Pancreas (tissue), 10 donors: ENCODE measurements at regions not wholly inside any gene's neighbourhood (a gene's known extent, or its start where the extent isn't known, plus 50 kb on each side); places are given as distances from the start of the nearest gene placed in this dataset.

Experiments used
- ATAC-seq, 4 donors: fragments of 200-7000 bp; cut with Tn5 transposase; one replicate each; pipeline versions ENCODE4 v1.8.0 to v1.9.1; 2020; ENCODE audit warnings: mild to moderate bottlenecking in 4 of 4, moderate library complexity in 4 of 4
- DNase-seq, 6 donors: peaks; one replicate each; pipeline ENCODE4 v3.0.0-alpha.2; 2020
- FAIRE-seq: peaks from 2 replicates; lab custom pipeline; 2012; peaks lifted over from hg19 to GRCh38; lab: Jason Lieb, UNC
- H3K27ac ChIP-seq, 4 donors: fragments of 200-600 bp; sonication (generic); 1 replicate in 3 of 4; 2 replicates in 1 of 4; pipeline versions ENCODE4 v1.5.0 to v1.8.0; 2020
- H3K27me3 ChIP-seq, 4 donors: fragments of 200-600 bp; one replicate each; pipeline ENCODE4 v1.8.0; 2021
- H3K36me3 ChIP-seq, 3 donors: fragments of 200-600 bp; sonication (generic) in 1 of 3; one replicate each; pipeline versions ENCODE4 v1.5.0 to v1.8.0; 2020 to 2021
- H3K4me1 ChIP-seq, 3 donors: fragments of 200-600 bp; one replicate each; pipeline ENCODE4 v1.8.0; 2021
- H3K4me3 ChIP-seq, 4 donors: fragments of 200-600 bp; sonication (generic) in 2 of 4; one replicate each; pipeline versions ENCODE4 v1.5.0 to v1.8.0; 2020 to 2021
- H3K9me3 ChIP-seq, 4 donors: fragments of 200-600 bp; one replicate each; pipeline ENCODE4 v1.8.0; 2021
- CTCF ChIP-seq, 4 donors: fragments of 200-600 bp; sonication (generic) in 3 of 4; IDR thresholded peaks; one replicate each; pipeline versions ENCODE4 v1.5.0 to v1.8.0; 2021; ENCODE audit warnings: antibody characterized with exemption in 4 of 4
- WGBS, 2 donors: extraction: QIAGEN DNeasy Blood & Tissue Kit; methylation state at CpG; one replicate each; pipeline ENCODE4 v1.1.7; 2013; 5-methylcytosine and 5-hydroxymethylcytosine counted together
- intact Hi-C, 3 donors: fragments of 100-400 bp; cut with DNase I; formaldehyde crosslinking; loops; one replicate each; pipeline versions ENCODE4 v1.11.1 to v1.14.2; 2022
- donor health status: healthy with polysubstance abuse.
- donor health status: DM: no; HTN: no; CAD: no; lungs with moderate emphysema.
- donor health status: DM: no; HTN: no; CAD: no.
- donor health status: control.
- donor health status: control.
- donor health status: Bipolar disorder and iron deficiency.
- donor health status: DM: yes; HTN: yes; CAD: no.
- donor health status: DM: no; HTN: no; CAD: no.
- donor health status: DM: no; HTN: no; CAD: no.
- donor health status: DM: yes; HTN: yes; CAD: no.

GRCh38 chr2:147051814-147052213 lies 793.0 kb upstream of the ACVR2A start:
- DNase-seq (no peak), FAIRE-seq (no peak), ATAC-seq (no peak)
- no peaks in the 10 kb centered on the region for H3K4me1 ChIP-seq
- H3K27ac ChIP-seq, result no peak overlapping the region
- H3K4me3 ChIP-seq, result no peak overlapping the region
- WGBS, 2 donors, result 72 to 77% methylated on average over 3 of the region's 3 CpGs
- intact Hi-C loops, result no loop called here
- H3K36me3 ChIP-seq, result no peaks in the 10 kb centered on the region
- no peaks in the 10 kb centered on the region for H3K9me3 ChIP-seq
- TF ChIP-seq CTCF (IDR thresholded peaks at IDR 0.05), result no peak
- H3K27me3 ChIP-seq, result no peaks in the 10 kb centered on the region

- H3K9me3 ChIP-seq, result no peaks in the 10 kb centered on the region
- no peak overlapping the region for H3K27ac ChIP-seq
- FAIRE-seq (no peak), DNase-seq (no peak), ATAC-seq (no peak)
- no peak overlapping the region for H3K4me3 ChIP-seq
- intact Hi-C loops, result no loop called here
- H3K36me3 ChIP-seq, result no peaks in the 10 kb centered on the region
- no peak for TF ChIP-seq CTCF (IDR thresholded peaks at IDR 0.05)
- no peaks in the 10 kb centered on the region for H3K4me1 ChIP-seq
- H3K27me3 ChIP-seq, result no peaks in the 10 kb centered on the region
Observed at GRCh38 chr2:147051248-147051647, 793.6 kb upstream of the ACVR2A start.

- no peak overlapping the region for H3K4me3 ChIP-seq
- TF ChIP-seq CTCF (IDR thresholded peaks at IDR 0.05), result no peak
- H3K36me3 ChIP-seq, result no peaks in the 10 kb centered on the region
- no peaks in the 10 kb centered on the region for H3K9me3 ChIP-seq
- H3K27me3 ChIP-seq, result no peaks in the 10 kb centered on the region
- FAIRE-seq (no peak), DNase-seq (no peak), ATAC-seq (no peak)
- intact Hi-C loops, result loop anchor here in 1 of 3 donors (10.0 kb wide), 1 partner anchor 865 kb away; no protein-coding TSS in a partner anchor
- WGBS, 2 donors, result 49 to 51% methylated on average over 4 of the region's 4 CpGs
- no peak overlapping the region for H3K27ac ChIP-seq
- H3K4me1 ChIP-seq, result no peaks in the 10 kb centered on the region
Observed at GRCh38 chr2:147049957-147050356, 794.9 kb upstream of the ACVR2A start.

GRCh38 chr2:147046473-147046872 lies 798.4 kb upstream of the ACVR2A start:
- no peak for TF ChIP-seq CTCF (IDR thresholded peaks at IDR 0.05)

GRCh38 chr2:147045113-147045512 lies 799.7 kb upstream of the ACVR2A start:
- no peaks in the 10 kb centered on the region for H3K36me3 ChIP-seq
- DNase-seq, result peak in 4 of 6 donors; percentile 13 to 61 (median 38)
- WGBS, 2 donors, result 25 to 34% methylated on average over 2 of the region's 2 CpGs
- no peaks in the 10 kb centered on the region for H3K9me3 ChIP-seq
- H3K27me3 ChIP-seq, result no peaks in the 10 kb centered on the region
- ATAC-seq, result peak in 3 of 4 donors; percentile 61 to 66 (median 61)
- intact Hi-C loops, result loop anchor here in 1 of 3 donors (10.0 kb wide), 1 partner anchor 870 kb away; no protein-coding TSS in a partner anchor
- H3K27ac ChIP-seq, result no peak overlapping the region
- no peaks in the 10 kb centered on the region for H3K4me1 ChIP-seq
- no peak overlapping the region for H3K4me3 ChIP-seq
- FAIRE-seq, result no peak
- TF ChIP-seq CTCF (IDR thresholded peaks at IDR 0.05), result peak; percentile 24 to 57 (median 52)

More at GRCh38 chr2:147046473-147046872, 798.4 kb upstream of the ACVR2A start:
- Histone ChIP-seq H3K4me3 (no peak overlapping the region), H3K27ac (no peak overlapping the region), H3K36me3 (no peaks in the 10 kb centered on the region), H3K27me3 (no peaks in the 10 kb centered on the region), H3K9me3 (no peaks in the 10 kb centered on the region), H3K4me1 (no peaks in the 10 kb centered on the region)
- intact Hi-C loops, result loop anchor here in 1 of 3 donors (10.0 kb wide), 1 partner anchor 868 kb away; no protein-coding TSS in a partner anchor
- DNase-seq (no peak), ATAC-seq (no peak), FAIRE-seq (no peak)
- 54 to 70% methylated on average over 4 of the region's 4 CpGs for WGBS, 2 donors
